NCI-H524 treated with DMSO at 0.1 percent for 48 hours (cell line): ENCODE measurements at regions not wholly inside any gene's neighbourhood (a gene's known extent, or its start where the extent isn't known, plus 50 kb on each side); places are given as distances from the start of the nearest gene placed in this dataset.
"Not testable (repeated sequence)": the region's sequence is repeated elsewhere in the genome, so short reads cannot be mapped to it uniquely, and the experiment has no call there.

Experiments
- DNase-seq: peaks from one replicate; lab custom pipeline; 2025; lab: John Stamatoyannopoulos, UW

DNA sequence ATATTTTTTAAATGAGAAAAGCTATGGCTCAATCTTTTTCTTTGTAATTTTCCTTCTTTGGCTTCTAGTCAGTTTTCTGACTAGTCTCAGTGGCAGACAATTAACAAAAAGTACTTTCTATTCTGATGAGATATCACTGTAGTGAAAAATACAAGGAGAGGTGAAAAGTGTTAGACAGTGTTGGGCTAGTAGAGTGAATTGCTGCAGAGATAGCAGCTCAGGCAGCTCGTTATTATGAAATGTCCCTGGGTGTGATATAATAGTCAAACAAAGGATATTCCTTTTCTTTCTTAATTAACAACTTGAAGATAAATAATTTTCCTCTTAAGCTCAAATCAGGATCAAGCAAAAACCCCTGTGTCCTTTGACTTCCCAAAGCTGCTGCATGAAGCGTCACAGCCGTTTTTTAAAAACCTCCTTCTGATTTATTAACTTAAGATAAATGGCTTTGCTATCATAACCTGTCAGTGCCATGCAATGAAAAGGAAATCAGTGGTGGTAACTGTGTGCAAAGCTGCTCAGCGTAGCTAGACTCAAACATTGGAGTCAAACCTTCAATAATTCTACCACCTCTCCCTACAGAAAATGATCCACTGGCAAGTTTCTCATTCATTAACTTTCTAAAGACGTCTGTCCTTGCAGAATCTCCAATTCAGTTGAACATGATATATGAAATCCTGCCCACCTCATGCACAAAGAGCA is 646.6 kb upstream of the PTBP2 start:
- no peak for DNase-seq

GRCh38 chr1:96075704-96076455 is 645.7 kb upstream of the PTBP2 start:
- no peak for DNase-seq

GRCh38 chr1:96076589-96076988 is 645.0 kb upstream of the PTBP2 start:
- no peak for DNase-seq

DNA sequence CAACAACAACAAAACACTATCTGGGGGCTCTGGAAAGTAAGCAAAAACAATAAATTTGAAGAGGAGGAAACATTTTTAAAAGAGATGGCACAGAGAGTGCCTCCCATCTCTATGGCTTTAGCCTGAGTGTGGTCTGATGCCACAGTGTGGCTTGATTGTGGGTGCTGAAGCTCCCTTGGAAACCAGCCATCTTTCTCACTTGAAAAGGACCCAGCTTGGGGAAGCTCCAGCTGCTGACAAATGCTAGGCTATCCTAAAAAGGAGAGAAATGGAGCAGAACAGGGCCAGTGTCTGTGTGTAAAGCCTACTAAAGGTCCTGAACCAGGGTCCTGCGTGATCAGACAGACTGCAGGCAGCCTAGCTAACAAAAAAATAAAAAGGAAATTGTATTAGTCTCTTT is 642.0 kb upstream of the PTBP2 start:
- DNase-seq, result no peak

DNA sequence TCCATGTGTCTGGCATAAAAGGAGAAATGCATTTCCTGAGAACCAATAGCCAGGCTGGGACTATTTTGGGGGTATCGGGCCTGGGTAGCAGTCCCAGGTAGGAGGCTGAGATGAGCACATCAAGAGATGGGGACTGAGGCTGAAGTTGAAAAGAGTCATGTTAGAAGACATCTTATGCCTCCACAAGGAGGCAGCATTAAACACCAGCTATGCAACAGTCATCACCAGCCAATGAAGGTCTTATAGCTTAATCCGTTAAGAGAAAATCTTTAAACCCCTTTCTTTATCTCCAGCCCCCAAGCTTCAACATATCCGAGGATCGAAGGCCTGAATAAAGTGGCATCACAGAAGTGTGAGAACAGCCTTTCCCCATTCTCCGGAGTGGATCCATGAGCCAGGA is 640.7 kb upstream of the PTBP2 start:
- DNase-seq, result no peak

GRCh38 chr1:96087719-96088118 is 633.9 kb upstream of the PTBP2 start:
- no peak for DNase-seq

DNA sequence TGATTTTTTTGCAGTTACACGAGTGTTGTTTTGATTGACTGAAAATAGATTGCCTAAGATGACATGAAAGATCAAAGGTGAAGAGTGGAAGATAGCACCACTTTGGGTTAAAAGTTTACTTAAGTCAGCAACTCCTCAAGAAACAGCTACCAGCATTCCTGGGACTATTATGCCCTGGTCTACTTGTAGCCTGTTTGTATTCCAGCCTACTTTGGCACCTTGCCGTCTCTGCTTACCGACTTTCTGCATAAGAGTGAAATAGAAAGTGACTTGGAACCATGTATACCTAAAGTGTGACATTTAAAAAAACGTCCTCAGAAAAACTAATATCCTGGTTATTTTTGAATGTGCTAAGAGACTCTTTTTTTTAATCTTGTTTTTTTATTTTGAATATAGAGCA is 631.5 kb upstream of the PTBP2 start:
- DNase-seq, result no peak

GRCh38 chr1:96095849-96096612 is 625.6 kb upstream of the PTBP2 start:
- no peak for DNase-seq

GRCh38 chr1:96096613-96097321 is 624.8 kb upstream of the PTBP2 start:
- DNase-seq, result no peak

DNA sequence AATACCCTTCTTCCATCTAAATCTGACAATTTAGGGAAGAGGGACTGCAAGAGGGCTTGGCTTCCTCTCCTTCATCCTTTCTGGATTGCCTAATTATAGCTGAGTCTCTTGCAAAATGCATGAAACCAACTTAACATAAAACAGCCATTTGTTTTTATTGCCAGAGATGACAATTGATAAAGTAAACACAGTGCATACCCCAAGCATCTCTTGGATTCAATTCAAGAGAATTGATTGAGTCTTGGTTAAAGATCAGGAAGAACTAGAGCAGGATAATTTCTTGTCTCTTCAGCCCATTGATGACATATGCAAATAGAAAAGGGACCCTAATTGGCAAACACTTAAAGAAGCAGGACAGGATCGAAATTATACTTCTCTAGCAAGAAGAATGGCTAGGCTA is 617.1 kb upstream of the PTBP2 start:
- DNase-seq, result no peak

- DNase-seq, result no peak
Measured at GRCh38 chr1:96104906-96105305, 616.7 kb upstream of the PTBP2 start.

- no peak for DNase-seq
Measured at GRCh38 chr1:96116731-96117130, 604.9 kb upstream of the PTBP2 start.

DNA sequence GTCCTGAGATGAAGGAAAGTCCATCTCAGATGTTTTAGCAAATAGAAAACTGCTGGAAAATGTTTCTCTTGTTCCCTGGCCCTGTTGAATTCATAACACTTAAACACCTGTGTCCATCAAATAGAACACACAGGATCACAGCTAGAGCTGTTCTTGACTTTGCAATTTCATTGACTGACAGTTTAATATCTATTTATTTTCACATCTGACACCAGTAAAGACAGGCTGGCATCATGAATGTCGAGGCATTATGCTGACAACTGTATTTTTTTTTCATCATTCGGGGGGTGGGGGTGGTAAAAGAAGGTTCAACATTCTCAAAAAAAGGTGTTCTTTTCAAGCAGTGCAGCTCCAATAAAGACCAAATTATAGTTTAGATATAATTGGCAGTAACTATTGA is 591.2 kb upstream of the PTBP2 start:
- DNase-seq, result no peak

DNA sequence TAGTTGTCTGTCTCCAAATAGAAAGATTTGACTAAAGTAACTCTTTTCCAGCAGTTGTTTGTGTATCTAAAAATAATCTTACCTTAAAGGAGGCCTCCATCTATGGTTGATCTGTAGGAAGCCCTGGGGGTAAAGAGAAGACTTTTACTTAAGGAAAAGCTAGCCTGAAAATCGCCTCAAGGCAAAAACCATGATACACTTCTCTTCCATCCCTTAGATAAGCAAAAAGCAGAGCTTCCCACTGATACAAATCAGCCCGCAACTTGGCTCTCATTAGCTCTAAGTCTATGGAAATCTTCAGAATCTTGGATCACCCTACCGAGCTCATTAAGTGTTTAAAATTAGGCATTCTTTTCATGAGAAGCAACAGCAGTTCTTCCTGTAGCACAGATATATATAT is 576.9 kb upstream of the PTBP2 start:
- DNase-seq, result no peak

- no peak for DNase-seq
Measured at GRCh38 chr1:96145492-96145891, 576.1 kb upstream of the PTBP2 start.

DNA sequence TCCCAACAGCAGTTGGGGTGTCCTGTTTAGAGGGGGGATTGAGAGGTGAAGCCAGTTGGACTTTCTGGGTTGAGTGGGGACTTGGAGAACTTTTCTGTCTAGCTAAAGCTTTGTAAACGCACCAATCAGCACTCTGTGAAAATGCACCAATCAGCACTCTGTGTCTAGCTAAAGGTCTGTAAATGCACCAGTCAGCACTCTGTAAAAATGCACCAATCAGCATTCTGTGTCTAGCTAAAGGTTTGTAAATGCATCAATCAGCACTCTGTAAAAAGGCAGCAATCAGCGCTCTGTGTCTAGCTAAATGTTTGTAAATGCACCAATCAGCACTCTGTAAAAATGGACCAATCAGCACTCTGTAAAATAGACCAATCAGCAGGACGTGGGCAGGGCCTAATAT is 568.6 kb upstream of the PTBP2 start:
- not testable (repeated sequence) for DNase-seq

GRCh38 chr1:96157101-96157500 is 564.5 kb upstream of the PTBP2 start:
- DNase-seq, result no peak

DNA sequence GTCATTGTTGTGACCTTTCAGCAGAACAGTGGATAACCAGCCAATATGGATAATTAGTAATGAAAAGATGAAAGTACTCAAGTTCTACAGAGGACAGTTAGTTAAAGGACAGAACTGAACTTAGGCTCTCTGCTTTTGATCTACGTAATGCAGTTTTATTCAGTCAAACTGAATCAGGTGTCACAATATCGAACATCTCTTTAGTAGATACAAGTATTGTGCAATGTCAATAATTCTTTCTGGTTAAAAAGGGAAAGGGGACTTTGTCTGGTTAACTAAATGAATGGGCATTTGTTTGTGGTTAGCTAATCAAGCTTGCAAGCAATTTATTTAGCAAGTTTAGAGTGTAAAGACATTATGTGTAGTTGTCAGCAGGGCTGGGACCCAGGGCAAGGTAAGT is 562.2 kb upstream of the PTBP2 start:
- no peak for DNase-seq

GRCh38 chr1:96164053-96164452 is 557.5 kb upstream of the PTBP2 start:
- DNase-seq, result no peak

DNA sequence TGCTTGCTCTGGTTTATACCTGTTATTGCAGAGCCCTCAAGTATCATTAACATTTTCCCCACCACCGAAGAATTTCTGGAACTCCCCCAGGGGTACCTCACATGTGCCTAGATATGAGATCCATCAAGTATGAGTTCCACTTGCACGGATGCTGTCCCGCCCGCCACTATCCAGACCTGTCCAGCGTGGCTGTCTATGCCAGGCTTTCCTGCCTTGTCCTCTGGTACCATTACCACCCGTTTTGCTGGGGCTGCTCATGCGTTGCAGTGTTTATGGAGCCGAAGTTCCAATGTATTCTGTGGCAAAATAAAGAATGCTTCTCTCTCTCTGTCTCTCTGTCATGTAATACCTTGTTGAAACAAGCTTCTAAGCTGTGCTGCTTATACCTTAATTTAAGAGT is 543.5 kb upstream of the PTBP2 start:
- no peak for DNase-seq

- no peak for DNase-seq
Measured at GRCh38 chr1:96183485-96183884, 538.1 kb upstream of the PTBP2 start.

- DNase-seq, result no peak
Measured at GRCh38 chr1:96183928-96184327, 537.7 kb upstream of the PTBP2 start.
